PC-9 (cell line): ENCODE measurements at regions not wholly inside any gene's neighbourhood (a gene's known extent, or its start where the extent isn't known, plus 50 kb on each side); places are given as distances from the start of the nearest gene placed in this dataset.

Experiments
- BruUV-seq: library from RNA; stranded (reverse); fragments of 400-500 nt; replicated peaks from 2 replicates; lab custom pipeline; 2021; lab: Mats Ljungman, UMichigan
- CTCF ChIA-PET: fragments of 300-600 bp; sonication (Branson Sonifier 250); formaldehyde crosslinking; loops from one replicate; lab custom pipeline; 2022; ENCODE audit warnings: antibody characterized with exemption; lab: Charles Lee
- POLR2A ChIA-PET: fragments of 300-600 bp; sonication (Branson Sonifier 250); formaldehyde crosslinking; loops from one replicate; lab custom pipeline; 2022; ENCODE audit warnings: antibody characterized with exemption; ENCODE audit not compliant: unreplicated experiment; lab: Charles Lee
- DNase-seq, 2 experiments: peaks; one replicate each; pipeline versions ENCODE4 v3.0.0 to v3.0.0-alpha.2; 2015 to 2022; ENCODE audit warnings: mixed read lengths in 1 of 2
- H2AFZ ChIP-seq: fragments of 200-600 bp; sonication (generic); 2 replicates; pipeline ENCODE4 v1.8.1; 2017; ENCODE audit warnings: antibody characterized with exemption
- H3F3A ChIP-seq: fragments of 200-600 bp; sonication (generic); 2 replicates; pipeline ENCODE4 v1.8.1; 2017; ENCODE audit warnings: antibody characterized with exemption, mild to moderate bottlenecking, low read depth; ENCODE audit not compliant: insufficient read depth
- H3K27ac ChIP-seq: fragments of 200-600 bp; sonication (generic); 2 replicates; pipeline ENCODE4 v1.6.1; 2016; ENCODE audit warnings: mixed run types
- H3K27me3 ChIP-seq: fragments of 200-600 bp; sonication (generic); 2 replicates; pipeline ENCODE4 v1.6.1; 2016; ENCODE audit warnings: low read depth, mixed run types; ENCODE audit not compliant: insufficient read depth
- H3K36me3 ChIP-seq: fragments of 200-600 bp; sonication (generic); 2 replicates; pipeline ENCODE4 v1.6.1; 2016; ENCODE audit warnings: low read depth, mixed run types
- H3K4me1 ChIP-seq: fragments of 200-600 bp; sonication (generic); replicated peaks from 2 replicates; pipeline ENCODE4 v1.6.1; 2016; ENCODE audit warnings: mixed run types; ENCODE audit not compliant: insufficient read depth
- H3K4me2 ChIP-seq: fragments of 200-600 bp; sonication (generic); 2 replicates; pipeline ENCODE4 v1.6.1; 2017; ENCODE audit warnings: mixed run types
- H3K4me3 ChIP-seq: fragments of 200-600 bp; sonication (generic); 2 replicates; pipeline ENCODE4 v1.6.1; 2016; ENCODE audit warnings: mixed run types
- H3K79me2 ChIP-seq: fragments of 200-600 bp; sonication (generic); 2 replicates; pipeline ENCODE4 v1.6.1; 2017; ENCODE audit warnings: low read depth, mixed run types
- H3K9me2 ChIP-seq: fragments of 200-600 bp; sonication (generic); 2 replicates; pipeline ENCODE4 v1.8.1; 2017; ENCODE audit warnings: mild to moderate bottlenecking; ENCODE audit not compliant: insufficient read depth
- H3K9me3 ChIP-seq: fragments of 200-600 bp; sonication (generic); 2 replicates; pipeline ENCODE4 v1.8.1; 2016; ENCODE audit warnings: low read depth; ENCODE audit not compliant: insufficient read depth
- H4K20me1 ChIP-seq: fragments of 200-600 bp; sonication (generic); 2 replicates; pipeline ENCODE4 v1.8.1; 2017; ENCODE audit not compliant: insufficient read depth
- EZH2 ChIP-seq: fragments of 200-600 bp; sonication (generic); IDR thresholded peaks from 2 replicates; pipeline ENCODE4 v1.8.0; 2017; ENCODE audit warnings: antibody characterized with exemption, low read depth
- intact Hi-C: fragments of 100-400 bp; cut with micrococcal nuclease; formaldehyde crosslinking; loops from one replicate; pipeline ENCODE4 v1.10.0; 2022; ENCODE audit not compliant: unreplicated experiment
- TF ChIP-seq, protein P1 (sequence below): fragments of 200-600 bp; sonication (generic); conservative IDR thresholded peaks from 2 replicates; pipeline ENCODE4 v1.6.1; 2017; ENCODE audit warnings: mixed run types, antibody characterized with exemption, mild to moderate bottlenecking, moderate library complexity

DNA sequence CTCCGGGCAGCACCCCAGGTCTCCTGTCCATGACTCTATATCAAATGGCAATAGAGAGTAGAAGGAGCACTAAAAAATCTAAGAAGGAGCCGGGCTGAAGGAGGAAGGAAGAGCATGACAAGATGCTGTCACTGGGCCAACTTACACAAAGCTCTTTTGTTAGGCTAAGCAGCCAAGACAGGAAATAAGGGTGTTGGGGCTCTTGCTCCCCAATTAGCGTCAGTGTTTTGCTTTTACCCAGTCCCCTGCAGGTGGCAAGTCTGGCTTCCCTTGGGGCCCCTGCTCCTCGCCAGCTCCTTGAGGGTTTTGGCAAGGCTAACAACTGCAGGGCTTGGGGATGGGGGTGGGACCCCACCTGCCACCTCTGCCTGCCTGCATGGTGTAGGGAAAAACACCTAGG is 120.5 kb downstream of the CCT6B start:
- Histone ChIP-seq H3K27me3 (peaks cover 53% of the 10 kb centered on the region), H3K79me2 (no peaks in the 10 kb centered on the region), H3K9me3 (no peaks in the 10 kb centered on the region), H3K4me2 (no peak overlapping the region), H3K27ac (no peak overlapping the region), H3F3A (no peaks in the 10 kb centered on the region), H4K20me1 (no peaks in the 10 kb centered on the region), H3K4me3 (no peak overlapping the region), H2AFZ (no peak overlapping the region), H3K36me3 (no peaks in the 10 kb centered on the region), H3K9me2 (no peaks in the 10 kb centered on the region), H3K4me1 (no peaks in the 10 kb centered on the region)
- ChIA-PET POLR2A (no interaction called here), CTCF (no interaction called here)
- intact Hi-C loops, result no loop called here
- DNase-seq, result no peak
- BruUV-seq, result no TSS peak
- TF ChIP-seq, protein P1, sequence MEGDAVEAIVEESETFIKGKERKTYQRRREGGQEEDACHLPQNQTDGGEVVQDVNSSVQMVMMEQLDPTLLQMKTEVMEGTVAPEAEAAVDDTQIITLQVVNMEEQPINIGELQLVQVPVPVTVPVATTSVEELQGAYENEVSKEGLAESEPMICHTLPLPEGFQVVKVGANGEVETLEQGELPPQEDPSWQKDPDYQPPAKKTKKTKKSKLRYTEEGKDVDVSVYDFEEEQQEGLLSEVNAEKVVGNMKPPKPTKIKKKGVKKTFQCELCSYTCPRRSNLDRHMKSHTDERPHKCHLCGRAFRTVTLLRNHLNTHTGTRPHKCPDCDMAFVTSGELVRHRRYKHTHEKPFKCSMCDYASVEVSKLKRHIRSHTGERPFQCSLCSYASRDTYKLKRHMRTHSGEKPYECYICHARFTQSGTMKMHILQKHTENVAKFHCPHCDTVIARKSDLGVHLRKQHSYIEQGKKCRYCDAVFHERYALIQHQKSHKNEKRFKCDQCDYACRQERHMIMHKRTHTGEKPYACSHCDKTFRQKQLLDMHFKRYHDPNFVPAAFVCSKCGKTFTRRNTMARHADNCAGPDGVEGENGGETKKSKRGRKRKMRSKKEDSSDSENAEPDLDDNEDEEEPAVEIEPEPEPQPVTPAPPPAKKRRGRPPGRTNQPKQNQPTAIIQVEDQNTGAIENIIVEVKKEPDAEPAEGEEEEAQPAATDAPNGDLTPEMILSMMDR, result no peak
- TF ChIP-seq EZH2, result no peak

DNA sequence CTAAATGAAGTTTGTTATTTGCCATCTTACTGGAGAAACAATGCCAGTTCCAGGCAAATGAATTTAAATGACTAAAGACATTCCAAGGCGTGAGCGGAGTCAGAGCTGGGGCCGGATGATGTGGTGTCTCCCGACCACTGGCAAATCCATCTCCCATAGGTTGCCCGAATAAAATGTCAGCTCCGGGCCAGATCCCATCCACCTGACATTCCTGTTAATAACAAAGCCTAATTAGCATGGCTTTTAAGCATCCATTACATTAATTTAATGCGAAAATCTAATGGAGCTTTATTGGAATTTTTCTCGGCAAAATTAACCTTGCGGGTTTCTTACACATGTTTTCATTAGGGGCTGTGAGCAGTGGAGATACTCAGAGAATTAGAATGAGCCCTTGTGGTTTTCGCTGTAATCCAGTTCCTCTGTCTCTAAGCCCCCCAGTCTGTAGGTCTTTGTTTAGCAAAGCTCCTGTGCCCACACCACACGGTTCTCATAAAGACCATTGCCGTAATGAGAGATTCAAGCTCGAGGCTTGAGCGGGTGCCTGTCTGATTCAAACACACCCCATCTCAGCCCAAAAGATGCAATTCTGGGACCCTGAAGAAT is 123.3 kb downstream of the CCT6B start:
- TF ChIP-seq EZH2, result no peak
- TF ChIP-seq, protein P1, result no peak
- no peak for DNase-seq
- Histone ChIP-seq H3K27me3 (peaks cover 62% of the 10 kb centered on the region), H3K9me2 (no peaks in the 10 kb centered on the region), H2AFZ (no peak overlapping the region), H4K20me1 (no peaks in the 10 kb centered on the region), H3K27ac (no peak overlapping the region), H3K4me2 (no peak overlapping the region), H3K4me3 (no peak overlapping the region), H3F3A (no peaks in the 10 kb centered on the region), H3K36me3 (no peaks in the 10 kb centered on the region), H3K4me1 (no peaks in the 10 kb centered on the region), H3K9me3 (no peaks in the 10 kb centered on the region), H3K79me2 (no peaks in the 10 kb centered on the region)
- CTCF ChIA-PET, result no interaction called here
- intact Hi-C loops, result no loop called here
- BruUV-seq, result no TSS peak
- POLR2A ChIA-PET, result no interaction called here

DNA sequence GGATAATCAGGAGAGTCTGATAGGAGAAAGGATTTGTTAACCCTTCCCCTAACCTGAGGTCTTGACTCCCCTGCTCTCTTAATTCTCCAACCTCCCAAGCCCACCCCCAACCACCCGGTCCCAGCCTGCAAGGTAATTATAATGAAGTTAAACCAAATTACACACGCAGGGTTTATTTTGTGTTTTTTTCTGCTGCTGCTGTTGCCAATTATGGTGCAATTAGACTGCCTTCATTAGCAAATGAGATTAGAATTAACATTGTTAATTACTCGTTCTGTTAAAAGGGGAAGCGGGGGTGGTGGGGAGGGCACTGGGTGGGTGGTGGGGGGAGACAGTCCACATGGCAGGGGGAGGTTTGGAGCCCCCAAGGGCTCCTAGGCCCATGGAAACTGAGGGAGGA is 128.9 kb downstream of the CCT6B start:
- H3K9me2 ChIP-seq, result no peaks in the 10 kb centered on the region
- POLR2A ChIA-PET, result no interaction called here
- no peak overlapping the region for H3K4me3 ChIP-seq
- no peaks in the 10 kb centered on the region for H4K20me1 ChIP-seq
- no peaks in the 10 kb centered on the region for H3K4me1 ChIP-seq
- no peaks in the 10 kb centered on the region for H3F3A ChIP-seq
- H3K27me3 ChIP-seq, result peaks cover 71% of the 10 kb centered on the region
- no peak overlapping the region for H3K27ac ChIP-seq
- H3K36me3 ChIP-seq, result no peaks in the 10 kb centered on the region
- no peak for TF ChIP-seq EZH2
- TF ChIP-seq, protein P1, result no peak
- intact Hi-C loops, result no loop called here
- CTCF ChIA-PET, result no interaction called here
- no peak overlapping the region for H2AFZ ChIP-seq
- BruUV-seq, result no TSS peak
- DNase-seq, result no peak
- no peak overlapping the region for H3K4me2 ChIP-seq
- no peaks in the 10 kb centered on the region for H3K79me2 ChIP-seq
- H3K9me3 ChIP-seq, result no peaks in the 10 kb centered on the region
